ENCODE measurements at regions not wholly inside any gene's neighbourhood (a gene's known extent, or its start where the extent isn't known, plus 50 kb on each side); places are given as distances from the start of the nearest gene placed in this dataset.

DNA sequence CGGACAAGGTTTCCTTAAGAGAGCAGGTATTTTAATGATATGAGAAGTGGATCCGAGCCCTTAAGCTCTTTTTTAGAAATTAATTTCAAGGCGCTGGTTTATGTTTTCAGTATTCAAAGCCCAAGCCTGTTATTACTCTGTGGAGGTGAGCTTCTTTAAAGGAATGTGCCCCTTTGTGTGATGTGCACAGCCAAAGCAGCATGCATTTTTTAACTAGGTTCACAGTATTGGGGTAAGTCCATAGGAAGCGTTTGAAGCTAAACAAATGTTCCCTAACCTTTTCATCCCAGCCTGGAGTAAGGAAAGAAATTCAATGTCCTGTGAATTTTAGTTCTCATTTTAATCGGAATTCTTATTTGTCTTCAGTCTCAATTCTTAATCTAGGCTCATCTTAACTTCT is 217.5 kb downstream of the KCTD12 start:
- Histone ChIP-seq H3K27ac (ENCODE audit: control insufficient read depth, insufficient read depth, low read length) (no peak overlapping the region), H4K20me1 (ENCODE audit: control insufficient read depth, extremely low read depth, insufficient read depth, low read length) (no peaks in the 10 kb centered on the region), H3K27me3 (ENCODE audit: control insufficient read depth, extremely low read depth, insufficient read depth, low read length) (no peaks in the 10 kb centered on the region), H3K4me1 (ENCODE audit: control insufficient read depth, extremely low read depth, insufficient read depth, low read length) (peaks cover 4% of the 10 kb centered on the region), H2AFZ (ENCODE audit: control insufficient read depth, low read length) (no peak overlapping the region), H3K9me3 (ENCODE audit: control insufficient read depth, low read depth, low read length) (no peaks in the 10 kb centered on the region), H3K79me2 (ENCODE audit: control insufficient read depth, insufficient read depth, low read length) (no peaks in the 10 kb centered on the region), H3K9ac (ENCODE audit: control insufficient read depth, extremely low read depth, insufficient read depth, low read length) (no peak overlapping the region), H3K4me3 (ENCODE audit: control insufficient read depth in 2 of 3, extremely low read depth in 1 of 3, insufficient read depth in 2 of 3, low read depth in 1 of 3, low read length in 3 of 3) (no peak overlapping the region), H3K4me2 (ENCODE audit: control insufficient read depth, extremely low read depth, insufficient read depth, low read depth, low read length) (no peak overlapping the region), H3K36me3 (ENCODE audit: control insufficient read depth in 2 of 2, extremely low read depth in 1 of 2, insufficient read depth in 2 of 2, low read length in 2 of 2) (no peaks in the 10 kb centered on the region), H3K9me1 (ENCODE audit: control insufficient read depth, extremely low read depth, insufficient read depth, low read length) (no peaks in the 10 kb centered on the region)
- DNase-seq (ENCODE audit: low read depth, low spot score) (no peak), FAIRE-seq (no peak)
- dilution Hi-C loops (cut with MboI; ENCODE audit: extremely low pct_ligation_motif_present, low sequenced_read_pairs), result no loop called here
- no peak for TF ChIP-seq EZH2 (IDR thresholded peaks at IDR 0.05; ENCODE audit: low read length)
- TF ChIP-seq, protein P1, sequence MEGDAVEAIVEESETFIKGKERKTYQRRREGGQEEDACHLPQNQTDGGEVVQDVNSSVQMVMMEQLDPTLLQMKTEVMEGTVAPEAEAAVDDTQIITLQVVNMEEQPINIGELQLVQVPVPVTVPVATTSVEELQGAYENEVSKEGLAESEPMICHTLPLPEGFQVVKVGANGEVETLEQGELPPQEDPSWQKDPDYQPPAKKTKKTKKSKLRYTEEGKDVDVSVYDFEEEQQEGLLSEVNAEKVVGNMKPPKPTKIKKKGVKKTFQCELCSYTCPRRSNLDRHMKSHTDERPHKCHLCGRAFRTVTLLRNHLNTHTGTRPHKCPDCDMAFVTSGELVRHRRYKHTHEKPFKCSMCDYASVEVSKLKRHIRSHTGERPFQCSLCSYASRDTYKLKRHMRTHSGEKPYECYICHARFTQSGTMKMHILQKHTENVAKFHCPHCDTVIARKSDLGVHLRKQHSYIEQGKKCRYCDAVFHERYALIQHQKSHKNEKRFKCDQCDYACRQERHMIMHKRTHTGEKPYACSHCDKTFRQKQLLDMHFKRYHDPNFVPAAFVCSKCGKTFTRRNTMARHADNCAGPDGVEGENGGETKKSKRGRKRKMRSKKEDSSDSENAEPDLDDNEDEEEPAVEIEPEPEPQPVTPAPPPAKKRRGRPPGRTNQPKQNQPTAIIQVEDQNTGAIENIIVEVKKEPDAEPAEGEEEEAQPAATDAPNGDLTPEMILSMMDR (optimal IDR thresholded peaks at IDR 0.05 in 1 of 3, IDR thresholded peaks at IDR 0.05 in 1 of 3, conservative IDR thresholded peaks at IDR 0.05 in 1 of 3; ENCODE audit: extremely low read depth in 1 of 3, insufficient read depth in 2 of 3, low read length in 3 of 3), result no peak

DNA sequence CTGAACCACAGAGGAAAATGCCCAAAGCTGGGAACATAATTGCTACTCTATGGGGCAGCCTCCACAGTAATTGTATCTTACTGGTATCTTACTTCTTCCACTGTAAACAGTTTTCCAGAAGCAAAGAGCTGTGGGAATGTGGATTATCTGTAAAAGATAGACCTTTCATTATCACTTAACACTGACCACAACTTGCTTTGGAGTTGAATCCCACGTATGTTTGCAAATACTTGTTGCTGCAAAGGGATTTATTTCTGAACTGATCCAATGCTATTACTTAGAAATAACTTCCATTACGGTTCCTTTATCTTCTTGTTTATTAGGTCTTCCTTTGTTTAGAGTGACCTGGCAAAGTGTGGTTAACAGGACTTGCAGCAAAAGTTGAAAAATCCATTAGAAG is 218.1 kb downstream of the KCTD12 start:
- Histone ChIP-seq H3K27me3 (ENCODE audit: control insufficient read depth, extremely low read depth, insufficient read depth, low read length) (no peaks in the 10 kb centered on the region), H3K9me1 (ENCODE audit: control insufficient read depth, extremely low read depth, insufficient read depth, low read length) (no peaks in the 10 kb centered on the region), H3K36me3 (ENCODE audit: control insufficient read depth in 2 of 2, extremely low read depth in 1 of 2, insufficient read depth in 2 of 2, low read length in 2 of 2) (no peaks in the 10 kb centered on the region), H4K20me1 (ENCODE audit: control insufficient read depth, extremely low read depth, insufficient read depth, low read length) (no peaks in the 10 kb centered on the region), H3K4me1 (ENCODE audit: control insufficient read depth, extremely low read depth, insufficient read depth, low read length) (peaks cover 4% of the 10 kb centered on the region), H3K9me3 (ENCODE audit: control insufficient read depth, low read depth, low read length) (no peaks in the 10 kb centered on the region), H3K79me2 (ENCODE audit: control insufficient read depth, insufficient read depth, low read length) (no peaks in the 10 kb centered on the region), H3K27ac (ENCODE audit: control insufficient read depth, insufficient read depth, low read length) (no peak overlapping the region), H3K4me3 (ENCODE audit: control insufficient read depth in 2 of 3, extremely low read depth in 1 of 3, insufficient read depth in 2 of 3, low read depth in 1 of 3, low read length in 3 of 3) (no peak overlapping the region), H3K4me2 (ENCODE audit: control insufficient read depth, extremely low read depth, insufficient read depth, low read depth, low read length) (no peak overlapping the region), H2AFZ (ENCODE audit: control insufficient read depth, low read length) (no peak overlapping the region), H3K9ac (ENCODE audit: control insufficient read depth, extremely low read depth, insufficient read depth, low read length) (no peak overlapping the region)
- TF ChIP-seq, protein P1 (optimal IDR thresholded peaks at IDR 0.05 in 1 of 3, IDR thresholded peaks at IDR 0.05 in 1 of 3, conservative IDR thresholded peaks at IDR 0.05 in 1 of 3; ENCODE audit: extremely low read depth in 1 of 3, insufficient read depth in 2 of 3, low read length in 3 of 3), result no peak
- no peak for TF ChIP-seq EZH2 (IDR thresholded peaks at IDR 0.05; ENCODE audit: low read length)
- dilution Hi-C loops (cut with MboI; ENCODE audit: extremely low pct_ligation_motif_present, low sequenced_read_pairs), result no loop called here
- FAIRE-seq, result no peak
- no peak for DNase-seq (ENCODE audit: low read depth, low spot score)
